ENCODE measurements at regions not wholly inside any gene's neighbourhood (a gene's known extent, or its start where the extent isn't known, plus 50 kb on each side); places are given as distances from the start of the nearest gene placed in this dataset.
"Not testable (repeated sequence)": the region's sequence is repeated elsewhere in the genome, so short reads cannot be mapped to it uniquely, and the experiment has no call there.

- Histone ChIP-seq H3K27me3 (no peaks in the 10 kb centered on the region), H3K4me1 (ENCODE audit: insufficient read depth) (no peaks in the 10 kb centered on the region), H3K27ac (no peak overlapping the region), H3K4me3 (no peak overlapping the region), H3K36me3 (no peaks in the 10 kb centered on the region), H3K9me3 (no peaks in the 10 kb centered on the region)
- 18 to 22% (median 21%) methylated on average over 2 of the region's 2 CpGs for WGBS, 3 donors
- TF ChIP-seq POLR2A (IDR thresholded peaks at IDR 0.05) (no peak), CTCF (IDR thresholded peaks at IDR 0.05) (no peak), EP300 (IDR thresholded peaks at IDR 0.05) (no peak)
- no peak for DNase-seq
- intact Hi-C loops (cut with DNase I), result no loop called here
These were observed 514.8 kb upstream of the IMPG1 start for GRCh38 chr6:76587271-76587670.

GRCh38 chr6:76584121-76584520 lies 511.7 kb upstream of the IMPG1 start:
- H3K4me3 ChIP-seq, result no peak overlapping the region
- DNase-seq, result no peak
- H3K27ac ChIP-seq, result no peak overlapping the region
- H3K27me3 ChIP-seq, result no peaks in the 10 kb centered on the region
- 61 to 73% (median 70%) methylated on average over 2 of the region's 2 CpGs for WGBS, 3 donors
- intact Hi-C loops (cut with DNase I), result no loop called here
- no peaks in the 10 kb centered on the region for H3K4me1 ChIP-seq (ENCODE audit: insufficient read depth)
- TF ChIP-seq POLR2A (IDR thresholded peaks at IDR 0.05) (no peak), EP300 (IDR thresholded peaks at IDR 0.05) (no peak), CTCF (IDR thresholded peaks at IDR 0.05) (no peak)
- H3K9me3 ChIP-seq, result no peaks in the 10 kb centered on the region
- H3K36me3 ChIP-seq, result no peaks in the 10 kb centered on the region

- intact Hi-C loops (cut with DNase I), result no loop called here
- Histone ChIP-seq H3K4me1 (ENCODE audit: insufficient read depth) (no peaks in the 10 kb centered on the region), H3K9me3 (no peaks in the 10 kb centered on the region), H3K27ac (no peak overlapping the region), H3K36me3 (no peaks in the 10 kb centered on the region), H3K4me3 (no peak overlapping the region), H3K27me3 (no peaks in the 10 kb centered on the region)
- 34 to 53% (median 50%) methylated on average over 1 of the region's 1 CpG for WGBS, 3 donors
- TF ChIP-seq CTCF (IDR thresholded peaks at IDR 0.05) (no peak), POLR2A (IDR thresholded peaks at IDR 0.05) (no peak), EP300 (IDR thresholded peaks at IDR 0.05) (no peak)
- no peak for DNase-seq
These were observed 506.3 kb upstream of the IMPG1 start for GRCh38 chr6:76578746-76579145.

GRCh38 chr6:76574746-76575145 lies 502.3 kb upstream of the IMPG1 start:
- Histone ChIP-seq H3K36me3 (no peaks in the 10 kb centered on the region), H3K27ac (no peak overlapping the region), H3K4me3 (no peak overlapping the region), H3K9me3 (no peaks in the 10 kb centered on the region), H3K27me3 (no peaks in the 10 kb centered on the region), H3K4me1 (ENCODE audit: insufficient read depth) (no peaks in the 10 kb centered on the region)
- no peak for TF ChIP-seq CTCF (IDR thresholded peaks at IDR 0.05)
- TF ChIP-seq EP300 (IDR thresholded peaks at IDR 0.05), result no peak
- TF ChIP-seq POLR2A (IDR thresholded peaks at IDR 0.05), result no peak
- 34 to 46% (median 40%) methylated on average over 4 of the region's 4 CpGs for WGBS, 3 donors
- DNase-seq, result no peak
- intact Hi-C loops (cut with DNase I), result no loop called here

- DNase-seq, result no peak
- no peaks in the 10 kb centered on the region for H3K27me3 ChIP-seq
- intact Hi-C loops (cut with DNase I), result no loop called here
- TF ChIP-seq EP300 (IDR thresholded peaks at IDR 0.05), result no peak
- no peak for TF ChIP-seq POLR2A (IDR thresholded peaks at IDR 0.05)
- no peak for TF ChIP-seq CTCF (IDR thresholded peaks at IDR 0.05)
- H3K9me3 ChIP-seq, result peaks cover 0 to 5% of the 10 kb centered on the region in 2 donors
- H3K4me3 ChIP-seq, result no peak overlapping the region
- no peak overlapping the region for H3K27ac ChIP-seq
- H3K36me3 ChIP-seq, result no peaks in the 10 kb centered on the region
- H3K4me1 ChIP-seq (ENCODE audit: insufficient read depth), result no peaks in the 10 kb centered on the region
These were observed 493.5 kb upstream of the IMPG1 start for GRCh38 chr6:76565932-76566331.

- not testable (repeated sequence) for H3K36me3 ChIP-seq
These were observed 489.9 kb upstream of the IMPG1 start for GRCh38 chr6:76562371-76562770.

More at GRCh38 chr6:76562371-76562770, 489.9 kb upstream of the IMPG1 start:
- intact Hi-C loops (cut with DNase I); H3K9me3 ChIP-seq; H3K4me1 ChIP-seq (ENCODE audit: insufficient read depth); H3K4me3 ChIP-seq; H3K27me3 ChIP-seq; DNase-seq; H3K27ac ChIP-seq: not testable (repeated sequence)
- WGBS, 3 donors, result 46 to 68% (median 66%) methylated on average over 4 of the region's 4 CpGs
